Suprapubic skin (tissue), 4 donors: ENCODE measurements at regions not wholly inside any gene's neighbourhood (a gene's known extent, or its start where the extent isn't known, plus 50 kb on each side); places are given as distances from the start of the nearest gene placed in this dataset.

Experiments
- CTCF ChIP-seq, 2 donors: fragments of 200-600 bp in 1 of 2; fragments of 450-650 bp in 1 of 2; sonication (generic) in 1 of 2; IDR thresholded peaks; one replicate each; pipeline ENCODE4 v1.5.1; 2016 to 2019; ENCODE audit warnings: antibody characterized with exemption in 2 of 2, mild to moderate bottlenecking in 1 of 2, moderate library complexity in 1 of 2
- POLR2A ChIP-seq, 2 donors: fragments of 450-650 bp; IDR thresholded peaks; one replicate each; pipeline ENCODE4 v1.6.1; 2017; ENCODE audit warnings: antibody characterized with exemption in 2 of 2, mild to moderate bottlenecking in 2 of 2, moderate library complexity in 2 of 2
- POLR2AphosphoS5 ChIP-seq, 3 donors: sonication (generic); formaldehyde crosslinking; IDR thresholded peaks; one replicate each; pipeline ENCODE4 v1.6.1; 2017; ENCODE audit warnings: antibody characterized with exemption in 3 of 3

GRCh38 chr10:62543571-62544355 lies 169.6 kb downstream of the ZNF365 start:
- TF ChIP-seq CTCF (IDR thresholded peaks at IDR 0.05), result no peak
- no peak for TF ChIP-seq POLR2A (IDR thresholded peaks at IDR 0.05)
- TF ChIP-seq POLR2AphosphoS5 (IDR thresholded peaks at IDR 0.05), result no peak
